ENCODE measurements at regions not wholly inside any gene's neighbourhood (a gene's known extent, or its start where the extent isn't known, plus 50 kb on each side); places are given as distances from the start of the nearest gene placed in this dataset.

GRCh38 chr11:23405350-23405937 is 545.2 kb upstream of the CCDC179 start:
- H3K36me3 ChIP-seq (ENCODE audit: low read depth): no peaks in the 10 kb centered on the region
- no peak for ATAC-seq
- DNase-seq: peak in 1 of 3 donors; percentile 27
- H3K4me1 ChIP-seq (ENCODE audit: low read depth): no peaks in the 10 kb centered on the region
- peaks cover 10% of the 10 kb centered on the region for H3K9me3 ChIP-seq
- no peak overlapping the region for H3K4me3 ChIP-seq
- intact Hi-C loops (cut with DNase I, micrococcal nuclease): no loop called here
- TF ChIP-seq CTCF (IDR thresholded peaks at IDR 0.05): no peak

GRCh38 chr11:23406131-23406819 is 546.0 kb upstream of the CCDC179 start:
- peaks cover 10% of the 10 kb centered on the region for H3K9me3 ChIP-seq
- TF ChIP-seq CTCF (IDR thresholded peaks at IDR 0.05): no peak
- intact Hi-C loops (cut with DNase I, micrococcal nuclease): no loop called here
- ATAC-seq (no peak), DNase-seq (peak in 1 of 3 donors; percentile 33)
- H3K36me3 ChIP-seq (ENCODE audit: low read depth): no peaks in the 10 kb centered on the region
- H3K4me3 ChIP-seq: no peak overlapping the region
- H3K4me1 ChIP-seq (ENCODE audit: low read depth): no peaks in the 10 kb centered on the region

- no peaks in the 10 kb centered on the region for H3K36me3 ChIP-seq (ENCODE audit: low read depth)
- no peak for ATAC-seq
- intact Hi-C loops (cut with DNase I, micrococcal nuclease): no loop called here
Measured at GRCh38 chr11:23413057-23413456, 552.8 kb upstream of the CCDC179 start.

GRCh38 chr11:23423104-23423503 is 562.8 kb upstream of the CCDC179 start:
- DNase-seq (no peak), ATAC-seq (no peak)
- intact Hi-C loops (cut with DNase I, micrococcal nuclease): no loop called here
- no peaks in the 10 kb centered on the region for H3K4me1 ChIP-seq (ENCODE audit: low read depth)
- H3K4me3 ChIP-seq: no peak overlapping the region
- no peaks in the 10 kb centered on the region for H3K36me3 ChIP-seq (ENCODE audit: low read depth)
- TF ChIP-seq CTCF (IDR thresholded peaks at IDR 0.05): no peak
- no peaks in the 10 kb centered on the region for H3K9me3 ChIP-seq

More at GRCh38 chr11:23413057-23413456, 552.8 kb upstream of the CCDC179 start:
- H3K4me3 ChIP-seq: no peak overlapping the region
- TF ChIP-seq CTCF (IDR thresholded peaks at IDR 0.05): no peak
- no peaks in the 10 kb centered on the region for H3K9me3 ChIP-seq
- no peaks in the 10 kb centered on the region for H3K4me1 ChIP-seq (ENCODE audit: low read depth)
- DNase-seq: no peak

GRCh38 chr11:23423656-23424055 is 563.4 kb upstream of the CCDC179 start:
- no peak for TF ChIP-seq CTCF (IDR thresholded peaks at IDR 0.05)
- Histone ChIP-seq H3K9me3 (no peaks in the 10 kb centered on the region), H3K36me3 (ENCODE audit: low read depth) (no peaks in the 10 kb centered on the region), H3K4me1 (ENCODE audit: low read depth) (no peaks in the 10 kb centered on the region), H3K4me3 (no peak overlapping the region)
- ATAC-seq (no peak), DNase-seq (no peak)
- intact Hi-C loops (cut with DNase I, micrococcal nuclease): no loop called here
